ENCODE measurements at regions not wholly inside any gene's neighbourhood (a gene's known extent, or its start where the extent isn't known, plus 50 kb on each side); places are given as distances from the start of the nearest gene placed in this dataset.

DNA sequence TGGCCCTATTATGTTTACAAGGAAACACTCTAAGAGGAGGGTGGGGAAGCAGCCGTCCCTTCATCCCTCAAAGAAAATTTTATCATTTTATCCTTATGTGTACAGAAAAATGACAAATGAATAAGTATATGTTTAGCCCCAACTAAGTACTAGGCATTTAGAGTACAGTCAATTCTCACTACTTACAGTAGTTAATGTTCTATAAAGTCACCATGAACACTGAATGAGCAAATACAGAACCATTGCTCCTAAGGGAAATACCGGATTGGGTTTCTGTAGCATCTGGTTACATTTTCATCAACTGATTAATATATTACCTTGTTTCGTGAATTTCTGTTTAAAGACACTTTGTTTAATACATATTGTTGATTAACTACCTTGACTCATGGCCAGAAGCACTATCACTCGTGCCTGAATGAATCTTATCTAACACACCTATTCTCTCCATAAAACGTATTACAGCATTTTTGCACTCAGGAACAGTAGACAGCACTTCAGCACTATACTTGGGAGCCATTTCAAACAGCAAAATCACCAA, 109.3 kb downstream of the ASB9 start:
- no peaks in the 10 kb centered on the region for H3K9me3 ChIP-seq (ENCODE audit: low read depth)

DNA sequence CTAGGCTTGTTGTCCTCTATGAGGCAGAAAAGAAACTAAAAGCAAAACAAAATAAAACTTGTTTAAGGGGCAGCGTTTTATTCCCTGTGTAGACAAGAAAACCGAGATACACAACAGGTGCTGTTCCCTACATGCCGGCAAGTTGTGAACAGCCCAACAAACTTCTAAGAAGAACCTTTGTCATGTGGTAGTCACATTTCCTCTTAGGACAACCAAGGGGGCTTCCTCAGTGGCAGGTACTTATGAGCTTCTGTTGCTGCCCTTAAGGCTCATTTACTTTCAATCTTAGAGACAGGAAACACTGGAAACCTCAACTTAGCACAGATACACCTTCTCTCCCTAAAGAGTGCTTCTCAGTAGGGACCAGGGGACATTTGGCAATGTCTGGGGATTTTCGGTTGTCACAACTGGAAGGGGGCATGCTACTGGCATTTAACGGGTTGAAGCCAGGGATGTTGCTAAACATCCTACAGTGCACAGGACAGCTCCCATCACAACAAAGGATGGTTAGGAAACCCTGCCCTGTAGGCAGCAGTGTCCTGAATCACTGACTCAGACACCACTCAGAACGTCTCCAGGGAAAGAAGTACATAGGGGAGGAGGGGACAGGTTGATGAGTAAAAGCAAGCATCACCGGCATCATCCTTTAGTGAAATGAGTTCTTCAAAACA, 111.0 kb downstream of the ASB9 start:
- Histone ChIP-seq H3K4me2 (no peak overlapping the region), H3K9me3 (ENCODE audit: low read depth) (no peaks in the 10 kb centered on the region), H3K9me2 (replicated peaks; ENCODE audit: insufficient read depth) (no peaks in the 10 kb centered on the region), H3K4me3 (no peak overlapping the region), H4K20me1 (ENCODE audit: insufficient read depth, poor library complexity, severe bottlenecking) (no peaks in the 10 kb centered on the region), H3K4me1 (ENCODE audit: insufficient read depth) (no peaks in the 10 kb centered on the region), H3K79me2 (no peaks in the 10 kb centered on the region), H3K36me3 (replicated peaks; ENCODE audit: insufficient read depth, low read depth) (no peaks in the 10 kb centered on the region), H3K27ac (no peak overlapping the region), H2AFZ (no peak overlapping the region), H3K27me3 (no peaks in the 10 kb centered on the region)
- 88% methylated on average over 7 of the region's 7 CpGs for WGBS (ENCODE audit: low lambda C conversion rate, missing lambda C conversion rate)
- DNase-seq (ENCODE audit: low spot score), result no peak
- TF ChIP-seq EZH2phosphoT487 (IDR thresholded peaks at IDR 0.05; ENCODE audit: low read depth, severe bottlenecking, unreplicated experiment) (no peak), CTCF (IDR thresholded peaks at IDR 0.05; ENCODE audit: poor library complexity) (no peak), EZH2 (IDR thresholded peaks at IDR 0.05; ENCODE audit: borderline replicate concordance) (no peak)

More for the DNA sequence above, 109.3 kb downstream of the ASB9 start:
- TF ChIP-seq EZH2 (IDR thresholded peaks at IDR 0.05; ENCODE audit: borderline replicate concordance) (no peak), CTCF (IDR thresholded peaks at IDR 0.05; ENCODE audit: poor library complexity) (no peak), EZH2phosphoT487 (IDR thresholded peaks at IDR 0.05; ENCODE audit: low read depth, severe bottlenecking, unreplicated experiment) (no peak)
- no peak for DNase-seq (ENCODE audit: low spot score)
- no peak overlapping the region for H3K27ac ChIP-seq
- 62% methylated on average over 5 of the region's 5 CpGs for WGBS (ENCODE audit: low lambda C conversion rate, missing lambda C conversion rate)
- no peaks in the 10 kb centered on the region for H3K79me2 ChIP-seq
- H3K27me3 ChIP-seq, result no peaks in the 10 kb centered on the region
- no peak overlapping the region for H3K4me3 ChIP-seq
- no peak overlapping the region for H2AFZ ChIP-seq
- H3K4me2 ChIP-seq, result no peak overlapping the region
- no peaks in the 10 kb centered on the region for H4K20me1 ChIP-seq (ENCODE audit: insufficient read depth, poor library complexity, severe bottlenecking)
- H3K9me2 ChIP-seq (replicated peaks; ENCODE audit: insufficient read depth), result no peaks in the 10 kb centered on the region
- no peaks in the 10 kb centered on the region for H3K36me3 ChIP-seq (replicated peaks; ENCODE audit: insufficient read depth, low read depth)
- no peaks in the 10 kb centered on the region for H3K4me1 ChIP-seq (ENCODE audit: insufficient read depth)

- Histone ChIP-seq H3K9me2 (replicated peaks; ENCODE audit: insufficient read depth) (no peaks in the 10 kb centered on the region), H4K20me1 (ENCODE audit: insufficient read depth, poor library complexity, severe bottlenecking) (no peaks in the 10 kb centered on the region), H3K27me3 (no peaks in the 10 kb centered on the region), H3K36me3 (replicated peaks; ENCODE audit: insufficient read depth, low read depth) (no peaks in the 10 kb centered on the region), H3K4me3 (no peak overlapping the region), H3K4me1 (ENCODE audit: insufficient read depth) (no peaks in the 10 kb centered on the region), H3K27ac (no peak overlapping the region), H3K79me2 (no peaks in the 10 kb centered on the region), H3K9me3 (ENCODE audit: low read depth) (no peaks in the 10 kb centered on the region), H2AFZ (no peak overlapping the region), H3K4me2 (no peak overlapping the region)
- WGBS (ENCODE audit: low lambda C conversion rate, missing lambda C conversion rate), result 40% methylated on average over 1 of the region's 1 CpG
- no peak for DNase-seq (ENCODE audit: low spot score)
- TF ChIP-seq EZH2 (IDR thresholded peaks at IDR 0.05; ENCODE audit: borderline replicate concordance) (no peak), EZH2phosphoT487 (IDR thresholded peaks at IDR 0.05; ENCODE audit: low read depth, severe bottlenecking, unreplicated experiment) (no peak), CTCF (IDR thresholded peaks at IDR 0.05; ENCODE audit: poor library complexity) (no peak)
Measured at GRCh38 chrX:15158350-15158735, 111.5 kb downstream of the ASB9 start.
